NT2/D1 (cell line): ENCODE measurements at regions not wholly inside any gene's neighbourhood (a gene's known extent, or its start where the extent isn't known, plus 50 kb on each side); places are given as distances from the start of the nearest gene placed in this dataset.

Experiments used
- DNase-seq: peaks from one replicate; pipeline ENCODE4 v3.0.0-alpha.2; 2011; ENCODE audit warnings: low read depth, low spot score
- H3K27me3 ChIP-seq: 2 replicates; pipeline ENCODE4 v1.6.0; 2011; ENCODE audit warnings: mild to moderate bottlenecking; ENCODE audit not compliant: insufficient read length, insufficient read depth
- H3K36me3 ChIP-seq: 2 replicates; pipeline ENCODE4 v1.6.1; 2011; ENCODE audit warnings: mild to moderate bottlenecking, low read length, mixed read lengths; ENCODE audit not compliant: insufficient read depth, insufficient read length
- H3K4me1 ChIP-seq: 2 replicates; pipeline ENCODE4 v1.5.1; 2011; ENCODE audit not compliant: insufficient read depth, insufficient read length
- H3K4me3 ChIP-seq: 2 replicates; pipeline ENCODE4 v1.5.1; 2011; ENCODE audit warnings: low read depth; ENCODE audit not compliant: insufficient read length
- H3K9ac ChIP-seq: 2 replicates; pipeline ENCODE4 v1.6.0; 2011; ENCODE audit warnings: low read depth; ENCODE audit not compliant: insufficient read length
- H3K9me3 ChIP-seq: 2 replicates; pipeline ENCODE4 v1.5.1; 2011; ENCODE audit warnings: mild to moderate bottlenecking, low read length; ENCODE audit not compliant: insufficient read depth
- SUZ12 ChIP-seq: IDR thresholded peaks from 2 replicates; pipeline ENCODE4 v1.6.1; 2011; ENCODE audit not compliant: insufficient read length, insufficient read depth; ENCODE audit errors: extremely low read depth
- YY1 ChIP-seq: IDR thresholded peaks from 2 replicates; pipeline ENCODE4 v1.6.1; 2011; ENCODE audit not compliant: insufficient read length, insufficient read depth
- ZNF274 ChIP-seq: IDR thresholded peaks from 2 replicates; pipeline ENCODE4 v1.6.1; 2011; ENCODE audit warnings: mild to moderate bottlenecking, low read depth, low read length

GRCh38 chr2:47644351-47644750, 73.6 kb upstream of the KCNK12 start:
- H3K27me3 ChIP-seq = no peaks in the 10 kb centered on the region
- H3K36me3 ChIP-seq = no peaks in the 10 kb centered on the region
- TF ChIP-seq YY1 = no peak
- no peak for TF ChIP-seq ZNF274
- no peak for TF ChIP-seq SUZ12
- no peaks in the 10 kb centered on the region for H3K9me3 ChIP-seq
- DNase-seq = no peak
- no peak overlapping the region for H3K9ac ChIP-seq
- H3K4me3 ChIP-seq = no peak overlapping the region
- peaks cover 2% of the 10 kb centered on the region for H3K4me1 ChIP-seq

GRCh38 chr2:47641366-47641765, 70.6 kb upstream of the KCNK12 start:
- Histone ChIP-seq H3K9ac (no peak overlapping the region), H3K9me3 (no peaks in the 10 kb centered on the region; the same call in 1 of the 2 replicates), H3K36me3 (no peaks in the 10 kb centered on the region), H3K27me3 (no peaks in the 10 kb centered on the region), H3K4me1 (peaks cover 2% of the 10 kb centered on the region), H3K4me3 (no peak overlapping the region)
- DNase-seq = no peak
- TF ChIP-seq SUZ12 (no peak), YY1 (no peak), ZNF274 (no peak)

- H3K9me3 ChIP-seq = no peaks in the 10 kb centered on the region; the same call in 1 of the 2 replicates
- TF ChIP-seq ZNF274 (no peak), YY1 (no peak), SUZ12 (no peak)
Observed at GRCh38 chr2:47640356-47640755, 69.6 kb upstream of the KCNK12 start.

GRCh38 chr2:47639467-47639866, 68.7 kb upstream of the KCNK12 start:
- no peak for DNase-seq
- Histone ChIP-seq H3K9me3 (no peaks in the 10 kb centered on the region; the same call in 1 of the 2 replicates), H3K4me1 (peaks cover 4% of the 10 kb centered on the region), H3K4me3 (no peak overlapping the region), H3K9ac (no peak overlapping the region), H3K27me3 (no peaks in the 10 kb centered on the region), H3K36me3 (no peaks in the 10 kb centered on the region)
- TF ChIP-seq ZNF274 (no peak), YY1 (no peak), SUZ12 (no peak)

More at GRCh38 chr2:47640356-47640755, 69.6 kb upstream of the KCNK12 start:
- Histone ChIP-seq H3K4me3 (no peak overlapping the region), H3K4me1 (peaks cover 2% of the 10 kb centered on the region), H3K9ac (no peak overlapping the region), H3K27me3 (no peaks in the 10 kb centered on the region), H3K36me3 (no peaks in the 10 kb centered on the region)
- no peak for DNase-seq

- no peak for TF ChIP-seq ZNF274
- no peak for DNase-seq
- H3K4me3 ChIP-seq = no peak overlapping the region
Observed at GRCh38 chr2:47638430-47638829, 67.6 kb upstream of the KCNK12 start.

GRCh38 chr2:47636596-47637264, 65.9 kb upstream of the KCNK12 start:
- no peak for DNase-seq

More at GRCh38 chr2:47638430-47638829, 67.6 kb upstream of the KCNK12 start:
- H3K36me3 ChIP-seq = no peaks in the 10 kb centered on the region
- peaks cover 4% of the 10 kb centered on the region for H3K4me1 ChIP-seq
- no peaks in the 10 kb centered on the region; the same call in 1 of the 2 replicates for H3K9me3 ChIP-seq
- no peak overlapping the region for H3K9ac ChIP-seq
- no peaks in the 10 kb centered on the region for H3K27me3 ChIP-seq

GRCh38 chr2:47636176-47636575, 65.4 kb upstream of the KCNK12 start:
- Histone ChIP-seq H3K27me3 (no peaks in the 10 kb centered on the region), H3K4me3 (no peak overlapping the region), H3K9me3 (no peaks in the 10 kb centered on the region; the same call in 1 of the 2 replicates), H3K4me1 (peaks cover 9% of the 10 kb centered on the region), H3K9ac (no peak overlapping the region), H3K36me3 (no peaks in the 10 kb centered on the region)
- DNase-seq = no peak
- no peak for TF ChIP-seq YY1
- TF ChIP-seq SUZ12 = no peak
- no peak for TF ChIP-seq ZNF274

More at GRCh38 chr2:47636596-47637264, 65.9 kb upstream of the KCNK12 start:
- no peak overlapping the region for H3K4me3 ChIP-seq
- H3K4me1 ChIP-seq = peaks cover 7% of the 10 kb centered on the region
- no peaks in the 10 kb centered on the region for H3K27me3 ChIP-seq
- H3K9ac ChIP-seq = no peak overlapping the region
- no peak for TF ChIP-seq ZNF274
- no peak for TF ChIP-seq SUZ12
- no peak for TF ChIP-seq YY1
- no peaks in the 10 kb centered on the region for H3K36me3 ChIP-seq
- no peaks in the 10 kb centered on the region; the same call in 1 of the 2 replicates for H3K9me3 ChIP-seq
